ENCODE measurements at regions not wholly inside any gene's neighbourhood (a gene's known extent, or its start where the extent isn't known, plus 50 kb on each side); places are given as distances from the start of the nearest gene placed in this dataset.

- TF ChIP-seq SPI1 (IDR thresholded peaks at IDR 0.05; ENCODE audit: borderline replicate concordance, low read depth), result no peak
- no peak for TF ChIP-seq GABPA (IDR thresholded peaks at IDR 0.05; ENCODE audit: low read depth)
- no peak for TF ChIP-seq CTCF (IDR thresholded peaks at IDR 0.05; ENCODE audit: insufficient read depth, low read length)
- TF ChIP-seq REST (IDR thresholded peaks at IDR 0.05; ENCODE audit: insufficient replicate concordance, low read depth), result no peak
- no peak for TF ChIP-seq POLR2AphosphoS5 (IDR thresholded peaks at IDR 0.05; ENCODE audit: low read depth)
Measured at GRCh38 chr18:4831791-4832375, 365.2 kb downstream of the AKAIN1 start.

GRCh38 chr18:4831127-4831526 is 365.9 kb downstream of the AKAIN1 start:
- H3K4me3 ChIP-seq (replicated peaks; ENCODE audit: insufficient read depth, low read length), result no peak overlapping the region
- no peaks in the 10 kb centered on the region for H3K27me3 ChIP-seq (ENCODE audit: insufficient read depth, poor library complexity, severe bottlenecking)
- no peak for DNase-seq (ENCODE audit: low read depth in 1 of 2, low spot score in 1 of 2)
- no peak for TF ChIP-seq GABPA (IDR thresholded peaks at IDR 0.05; ENCODE audit: low read depth)
- no peak overlapping the region for H3K27ac ChIP-seq (replicated peaks)

More at GRCh38 chr18:4831791-4832375, 365.2 kb downstream of the AKAIN1 start:
- Histone ChIP-seq H3K27me3 (ENCODE audit: insufficient read depth, poor library complexity, severe bottlenecking) (no peaks in the 10 kb centered on the region), H3K4me3 (replicated peaks; ENCODE audit: insufficient read depth, low read length) (no peak overlapping the region), H3K27ac (replicated peaks) (no peak overlapping the region)
- DNase-seq (ENCODE audit: low read depth in 1 of 2, low spot score in 1 of 2), result no peak

- TF ChIP-seq GABPA (IDR thresholded peaks at IDR 0.05; ENCODE audit: low read depth) (no peak), CTCF (IDR thresholded peaks at IDR 0.05; ENCODE audit: insufficient read depth, low read length) (no peak), SPI1 (IDR thresholded peaks at IDR 0.05; ENCODE audit: borderline replicate concordance, low read depth) (no peak), REST (IDR thresholded peaks at IDR 0.05; ENCODE audit: insufficient replicate concordance, low read depth) (no peak), POLR2AphosphoS5 (IDR thresholded peaks at IDR 0.05; ENCODE audit: low read depth) (no peak)
- no peak overlapping the region for H3K4me3 ChIP-seq (replicated peaks; ENCODE audit: insufficient read depth, low read length)
- H3K27ac ChIP-seq (replicated peaks), result no peak overlapping the region
- no peaks in the 10 kb centered on the region for H3K27me3 ChIP-seq (ENCODE audit: insufficient read depth, poor library complexity, severe bottlenecking)
- DNase-seq (ENCODE audit: low read depth in 1 of 2, low spot score in 1 of 2), result no peak
Measured at GRCh38 chr18:4823091-4823490, 368.0 kb upstream of the DLGAP1 start.

- Histone ChIP-seq H3K27ac (replicated peaks) (no peak overlapping the region), H3K4me3 (replicated peaks; ENCODE audit: insufficient read depth, low read length) (no peak overlapping the region), H3K27me3 (ENCODE audit: insufficient read depth, poor library complexity, severe bottlenecking) (no peaks in the 10 kb centered on the region)
- no peak for DNase-seq (ENCODE audit: low read depth in 1 of 2, low spot score in 1 of 2)
- TF ChIP-seq POLR2AphosphoS5 (IDR thresholded peaks at IDR 0.05; ENCODE audit: low read depth) (no peak), REST (IDR thresholded peaks at IDR 0.05; ENCODE audit: insufficient replicate concordance, low read depth) (no peak), SPI1 (IDR thresholded peaks at IDR 0.05; ENCODE audit: borderline replicate concordance, low read depth) (no peak), GABPA (IDR thresholded peaks at IDR 0.05; ENCODE audit: low read depth) (no peak), CTCF (IDR thresholded peaks at IDR 0.05; ENCODE audit: insufficient read depth, low read length) (no peak)
Measured at GRCh38 chr18:4821801-4822200, 366.7 kb upstream of the DLGAP1 start.
